ENCODE measurements at regions not wholly inside any gene's neighbourhood (a gene's known extent, or its start where the extent isn't known, plus 50 kb on each side); places are given as distances from the start of the nearest gene placed in this dataset.

GRCh38 chr21:24025101-24025500 lies 1582.2 kb downstream of the MRPL39 start:
- TF ChIP-seq POLR2A (IDR thresholded peaks at IDR 0.05) = no peak
- no peak for TF ChIP-seq CTCF (IDR thresholded peaks at IDR 0.05)
- no peak for TF ChIP-seq POLR2AphosphoS5 (IDR thresholded peaks at IDR 0.05; ENCODE audit: insufficient read depth in 1 of 2, low read depth in 1 of 2)

All from vagina (tissue), 2 donors.